WTC11 (cell line): ENCODE measurements at regions not wholly inside any gene's neighbourhood (a gene's known extent, or its start where the extent isn't known, plus 50 kb on each side); places are given as distances from the start of the nearest gene placed in this dataset.

Experiments
- ATAC-seq: fragments of 200-7000 bp; cut with Tn5 transposase; 2 replicates; pipeline ENCODE4 v1.10.0; 2021; ENCODE audit warnings: mild to moderate bottlenecking, moderate library complexity
- CTCF ChIA-PET: fragments of 300-600 bp; sonication (Branson Sonifier 250); formaldehyde crosslinking; loops from one replicate; lab custom pipeline; 2021; ENCODE audit warnings: antibody characterized with exemption; lab: Charles Lee
- POLR2A ChIA-PET: fragments of 350-600 bp; sonication (Branson Sonifier 250); formaldehyde crosslinking; loops from one replicate; lab custom pipeline; 2021; ENCODE audit warnings: antibody characterized with exemption; lab: Charles Lee
- DNase-seq: peaks from one replicate; pipeline ENCODE4 v3.0.0; 2021; ENCODE audit warnings: low spot score
- H3K27ac Mint-ChIP-seq: 2 replicates; pipeline ENCODE4 v1.8.0; 2021; ENCODE audit warnings: mixed read lengths
- H3K27me3 Mint-ChIP-seq: 2 replicates; pipeline ENCODE4 v1.8.0; 2021; ENCODE audit warnings: low read depth, mild to moderate bottlenecking, moderate library complexity, mixed read lengths
- H3K36me3 Mint-ChIP-seq: 2 replicates; pipeline ENCODE4 v1.8.0; 2021; ENCODE audit warnings: mixed read lengths
- H3K4me1 Mint-ChIP-seq: 2 replicates; pipeline ENCODE4 v1.8.0; 2022; ENCODE audit warnings: mixed read lengths
- H3K4me3 Mint-ChIP-seq: 2 replicates; pipeline ENCODE4 v1.8.0; 2021; ENCODE audit warnings: mild to moderate bottlenecking, moderate library complexity, mixed read lengths
- H3K9me3 Mint-ChIP-seq: 2 replicates; pipeline ENCODE4 v1.8.0; 2021; ENCODE audit warnings: mixed read lengths
- CBFB ChIP-seq: sonication (generic); formaldehyde crosslinking; IDR thresholded peaks from 2 replicates; pipeline ENCODE4 v1.8.1; 2022; ENCODE audit warnings: mild to moderate bottlenecking, low read depth, missing genetic modification reagents
- CREM ChIP-seq: sonication (generic); formaldehyde crosslinking; IDR thresholded peaks from 2 replicates; pipeline ENCODE4 v1.8.1; 2022; ENCODE audit warnings: mild to moderate bottlenecking, missing genetic modification reagents, moderate library complexity
- E2F1 ChIP-seq: sonication (generic); formaldehyde crosslinking; IDR thresholded peaks from 2 replicates; pipeline ENCODE4 v1.8.0; 2022; ENCODE audit warnings: mild to moderate bottlenecking, missing genetic modification reagents
- ESRRA ChIP-seq: sonication (generic); formaldehyde crosslinking; IDR thresholded peaks from 2 replicates; pipeline ENCODE4 v1.8.1; 2022; ENCODE audit warnings: mild to moderate bottlenecking, missing genetic modification reagents, borderline replicate concordance
- ETV6 ChIP-seq: sonication (generic); formaldehyde crosslinking; IDR thresholded peaks from 2 replicates; pipeline ENCODE4 v1.8.1; 2022; ENCODE audit warnings: mild to moderate bottlenecking, missing genetic modification reagents
- FOXP4 ChIP-seq: sonication (generic); formaldehyde crosslinking; IDR thresholded peaks from 2 replicates; pipeline ENCODE4 v1.8.0; 2022; ENCODE audit warnings: mild to moderate bottlenecking, missing genetic modification reagents
- NR3C1 ChIP-seq: sonication (generic); formaldehyde crosslinking; conservative IDR thresholded peaks from 2 replicates; pipeline ENCODE4 v1.8.1; 2023; ENCODE audit warnings: low read depth, mild to moderate bottlenecking, missing genetic modification reagents
- OVOL2 ChIP-seq: fragments of 250-450 bp; sonication (Bioruptor Pico); IDR thresholded peaks from 2 replicates; pipeline ENCODE4 v1.9.0; 2021; ENCODE audit warnings: mild to moderate bottlenecking, borderline replicate concordance
- RELA ChIP-seq: sonication (generic); formaldehyde crosslinking; IDR thresholded peaks from 2 replicates; pipeline ENCODE4 v1.8.1; 2022; ENCODE audit warnings: missing genetic modification reagents, mild to moderate bottlenecking, borderline replicate concordance
- RORB ChIP-seq: fragments of 250-450 bp; sonication (Bioruptor Pico); IDR thresholded peaks from 2 replicates; pipeline ENCODE4 v1.9.0; 2021; ENCODE audit warnings: mild to moderate bottlenecking
- TEAD4 ChIP-seq: sonication (generic); formaldehyde crosslinking; IDR thresholded peaks from 2 replicates; pipeline ENCODE4 v1.8.0; 2022; ENCODE audit warnings: mild to moderate bottlenecking, missing genetic modification reagents
- ZBTB43 ChIP-seq: sonication (generic); formaldehyde crosslinking; IDR thresholded peaks from 2 replicates; pipeline ENCODE4 v1.8.1; 2023; ENCODE audit warnings: mild to moderate bottlenecking, missing genetic modification reagents
- ZNF423 ChIP-seq: fragments of 250-450 bp; sonication (Bioruptor Pico); IDR thresholded peaks from 2 replicates; pipeline ENCODE4 v2.1.2; 2022; ENCODE audit warnings: mild to moderate bottlenecking, moderate library complexity
- TF ChIP-seq, protein P1 (sequence below): sonication (generic); formaldehyde crosslinking; conservative IDR thresholded peaks from 2 replicates; pipeline ENCODE4 v1.8.1; 2023; ENCODE audit warnings: mild to moderate bottlenecking, low read depth, missing genetic modification reagents, moderate library complexity
- TF ChIP-seq, protein P2 (sequence below): sonication (generic); formaldehyde crosslinking; IDR thresholded peaks from 2 replicates; pipeline ENCODE4 v1.8.0; 2023; ENCODE audit warnings: missing genetic modification reagents, mild to moderate bottlenecking, borderline replicate concordance

- TF ChIP-seq ZBTB43 (CRISPR knock-in tag) (no peak), CBFB (CRISPR knock-in tag) (no peak)
These were observed 1646.1 kb upstream of the CDH6 start (continued) for GRCh38 chr5:29547236-29547865.

DNA sequence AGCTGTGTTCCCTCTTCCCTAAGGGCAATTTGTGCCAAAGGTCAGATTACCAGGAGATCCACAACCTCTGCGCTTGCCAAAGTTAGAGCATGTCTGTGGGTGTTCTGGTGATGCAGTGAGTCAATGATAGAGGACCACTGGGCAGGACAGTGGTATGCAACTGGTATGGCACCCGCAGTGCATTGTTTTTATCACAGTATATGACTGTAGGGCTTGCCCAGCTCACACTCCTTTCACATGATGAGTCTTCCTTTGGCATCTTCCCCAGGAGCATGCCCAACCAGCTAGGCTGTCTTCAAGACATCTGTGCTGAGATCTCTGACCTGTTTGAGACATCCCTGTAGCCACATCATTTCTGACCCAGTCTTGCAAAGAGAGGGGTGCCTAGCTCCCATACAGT lies 1650.0 kb upstream of the CDH6 start:
- ChIA-PET POLR2A (no interaction called here), CTCF (no interaction called here)
- ATAC-seq (no peak), DNase-seq (no peak)
- no peak overlapping the region for H3K27ac Mint-ChIP-seq
- peaks cover 6% of the 10 kb centered on the region; the same call in 1 of the 2 replicates for H3K27me3 Mint-ChIP-seq
- no peaks in the 10 kb centered on the region for H3K4me1 Mint-ChIP-seq
- H3K4me3 Mint-ChIP-seq = no peak overlapping the region
- TF ChIP-seq RELA (CRISPR knock-in tag) (no peak), ESRRA (CRISPR knock-in tag) (no peak), ZNF423 (CRISPR knock-in tag) (no peak), FOXP4 (CRISPR knock-in tag) (no peak), NR3C1 (CRISPR knock-in tag) (no peak), OVOL2 (CRISPR knock-in tag) (no peak), TEAD4 (no peak), CREM (CRISPR knock-in tag) (no peak), ETV6 (CRISPR knock-in tag) (no peak), RORB (CRISPR knock-in tag) (no peak), E2F1 (no peak)
- TF ChIP-seq, protein P1, sequence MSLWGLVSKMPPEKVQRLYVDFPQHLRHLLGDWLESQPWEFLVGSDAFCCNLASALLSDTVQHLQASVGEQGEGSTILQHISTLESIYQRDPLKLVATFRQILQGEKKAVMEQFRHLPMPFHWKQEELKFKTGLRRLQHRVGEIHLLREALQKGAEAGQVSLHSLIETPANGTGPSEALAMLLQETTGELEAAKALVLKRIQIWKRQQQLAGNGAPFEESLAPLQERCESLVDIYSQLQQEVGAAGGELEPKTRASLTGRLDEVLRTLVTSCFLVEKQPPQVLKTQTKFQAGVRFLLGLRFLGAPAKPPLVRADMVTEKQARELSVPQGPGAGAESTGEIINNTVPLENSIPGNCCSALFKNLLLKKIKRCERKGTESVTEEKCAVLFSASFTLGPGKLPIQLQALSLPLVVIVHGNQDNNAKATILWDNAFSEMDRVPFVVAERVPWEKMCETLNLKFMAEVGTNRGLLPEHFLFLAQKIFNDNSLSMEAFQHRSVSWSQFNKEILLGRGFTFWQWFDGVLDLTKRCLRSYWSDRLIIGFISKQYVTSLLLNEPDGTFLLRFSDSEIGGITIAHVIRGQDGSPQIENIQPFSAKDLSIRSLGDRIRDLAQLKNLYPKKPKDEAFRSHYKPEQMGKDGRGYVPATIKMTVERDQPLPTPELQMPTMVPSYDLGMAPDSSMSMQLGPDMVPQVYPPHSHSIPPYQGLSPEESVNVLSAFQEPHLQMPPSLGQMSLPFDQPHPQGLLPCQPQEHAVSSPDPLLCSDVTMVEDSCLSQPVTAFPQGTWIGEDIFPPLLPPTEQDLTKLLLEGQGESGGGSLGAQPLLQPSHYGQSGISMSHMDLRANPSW = no peak
- TF ChIP-seq, protein P2, sequence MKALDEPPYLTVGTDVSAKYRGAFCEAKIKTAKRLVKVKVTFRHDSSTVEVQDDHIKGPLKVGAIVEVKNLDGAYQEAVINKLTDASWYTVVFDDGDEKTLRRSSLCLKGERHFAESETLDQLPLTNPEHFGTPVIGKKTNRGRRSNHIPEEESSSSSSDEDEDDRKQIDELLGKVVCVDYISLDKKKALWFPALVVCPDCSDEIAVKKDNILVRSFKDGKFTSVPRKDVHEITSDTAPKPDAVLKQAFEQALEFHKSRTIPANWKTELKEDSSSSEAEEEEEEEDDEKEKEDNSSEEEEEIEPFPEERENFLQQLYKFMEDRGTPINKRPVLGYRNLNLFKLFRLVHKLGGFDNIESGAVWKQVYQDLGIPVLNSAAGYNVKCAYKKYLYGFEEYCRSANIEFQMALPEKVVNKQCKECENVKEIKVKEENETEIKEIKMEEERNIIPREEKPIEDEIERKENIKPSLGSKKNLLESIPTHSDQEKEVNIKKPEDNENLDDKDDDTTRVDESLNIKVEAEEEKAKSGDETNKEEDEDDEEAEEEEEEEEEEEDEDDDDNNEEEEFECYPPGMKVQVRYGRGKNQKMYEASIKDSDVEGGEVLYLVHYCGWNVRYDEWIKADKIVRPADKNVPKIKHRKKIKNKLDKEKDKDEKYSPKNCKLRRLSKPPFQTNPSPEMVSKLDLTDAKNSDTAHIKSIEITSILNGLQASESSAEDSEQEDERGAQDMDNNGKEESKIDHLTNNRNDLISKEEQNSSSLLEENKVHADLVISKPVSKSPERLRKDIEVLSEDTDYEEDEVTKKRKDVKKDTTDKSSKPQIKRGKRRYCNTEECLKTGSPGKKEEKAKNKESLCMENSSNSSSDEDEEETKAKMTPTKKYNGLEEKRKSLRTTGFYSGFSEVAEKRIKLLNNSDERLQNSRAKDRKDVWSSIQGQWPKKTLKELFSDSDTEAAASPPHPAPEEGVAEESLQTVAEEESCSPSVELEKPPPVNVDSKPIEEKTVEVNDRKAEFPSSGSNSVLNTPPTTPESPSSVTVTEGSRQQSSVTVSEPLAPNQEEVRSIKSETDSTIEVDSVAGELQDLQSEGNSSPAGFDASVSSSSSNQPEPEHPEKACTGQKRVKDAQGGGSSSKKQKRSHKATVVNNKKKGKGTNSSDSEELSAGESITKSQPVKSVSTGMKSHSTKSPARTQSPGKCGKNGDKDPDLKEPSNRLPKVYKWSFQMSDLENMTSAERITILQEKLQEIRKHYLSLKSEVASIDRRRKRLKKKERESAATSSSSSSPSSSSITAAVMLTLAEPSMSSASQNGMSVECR (CRISPR knock-in tag) = no peak
- peaks cover 29% of the 10 kb centered on the region for H3K36me3 Mint-ChIP-seq
- H3K9me3 Mint-ChIP-seq = peaks cover 60% of the 10 kb centered on the region
